Natural killer cell (primary cell): ENCODE measurements at regions not wholly inside any gene's neighbourhood (a gene's known extent, or its start where the extent isn't known, plus 50 kb on each side); places are given as distances from the start of the nearest gene placed in this dataset.

Source experiments
- ATAC-seq, 3 donors: fragments of 150-1000 bp in 2 of 3; fragments of 200-7000 bp in 1 of 3; cut with Tn5 transposase; 1 replicate in 1 of 3; 2 replicates in 2 of 3; pipeline ENCODE4 v1.10.0; 2021; ENCODE audit warnings: mild to moderate bottlenecking in 2 of 3, moderate library complexity in 2 of 3
- DNase-seq, 2 donors: peaks; one replicate each; pipeline versions ENCODE4 v3.0.0 to v3.0.0-alpha.2; 2013 to 2021; ENCODE audit warnings: mixed read lengths in 1 of 2
- H3K27ac ChIP-seq: one replicate; pipeline ENCODE4 v1.5.1; 2013; ENCODE audit warnings: mild to moderate bottlenecking, low read length
- H3K27me3 ChIP-seq: one replicate; pipeline ENCODE4 v1.6.1; 2013; ENCODE audit warnings: low read length; ENCODE audit not compliant: control insufficient read depth, insufficient read depth
- H3K36me3 ChIP-seq: one replicate; pipeline ENCODE4 v1.6.1; 2013; ENCODE audit warnings: low read length; ENCODE audit not compliant: control insufficient read depth, insufficient read depth
- H3K4me1 ChIP-seq: one replicate; pipeline ENCODE4 v1.6.1; 2013; ENCODE audit warnings: low read length; ENCODE audit not compliant: control insufficient read depth, insufficient read depth
- H3K4me3 ChIP-seq: one replicate; pipeline ENCODE4 v1.5.1; 2013; ENCODE audit warnings: low read length
- H3K9me3 ChIP-seq: one replicate; pipeline ENCODE4 v1.6.1; 2013; ENCODE audit warnings: low read length; ENCODE audit not compliant: control insufficient read depth, insufficient read depth
- H3K27ac Mint-ChIP-seq, 2 donors: one replicate each; pipeline ENCODE4 v1.8.0; 2022; ENCODE audit warnings: mild to moderate bottlenecking in 2 of 2, mixed read lengths in 2 of 2, moderate library complexity in 1 of 2
- H3K27me3 Mint-ChIP-seq, 2 donors: one replicate each; pipeline ENCODE4 v1.8.0; 2022; ENCODE audit warnings: low read depth in 2 of 2, mixed read lengths in 2 of 2
- H3K36me3 Mint-ChIP-seq: one replicate; pipeline ENCODE4 v1.8.0; 2022; ENCODE audit warnings: mixed read lengths
- H3K4me1 Mint-ChIP-seq, 2 donors: one replicate each; pipeline ENCODE4 v1.8.0; 2022; ENCODE audit warnings: mixed read lengths in 2 of 2
- H3K4me3 Mint-ChIP-seq: one replicate; pipeline ENCODE4 v1.8.0; 2022; ENCODE audit warnings: mild to moderate bottlenecking, moderate library complexity, mixed read lengths
- H3K9me3 Mint-ChIP-seq, 2 donors: one replicate each; pipeline ENCODE4 v1.8.0; 2022; ENCODE audit warnings: mixed read lengths in 2 of 2
- WGBS: methylation state at CpG from one replicate; pipeline ENCODE4 v1.1.7; 2013; ENCODE audit warnings: missing lambda C conversion rate; ENCODE audit not compliant: insufficient coverage; 5-methylcytosine and 5-hydroxymethylcytosine counted together
- intact Hi-C: fragments of 100-400 bp; cut with micrococcal nuclease; formaldehyde crosslinking; loops from one replicate; pipeline ENCODE4 v1.14.2; 2022
- TF ChIP-seq, protein P1 (sequence below): fragments of 200-600 bp; IDR thresholded peaks from one replicate; pipeline ENCODE4 v1.8.0; 2022; ENCODE audit warnings: antibody characterized with exemption

DNA sequence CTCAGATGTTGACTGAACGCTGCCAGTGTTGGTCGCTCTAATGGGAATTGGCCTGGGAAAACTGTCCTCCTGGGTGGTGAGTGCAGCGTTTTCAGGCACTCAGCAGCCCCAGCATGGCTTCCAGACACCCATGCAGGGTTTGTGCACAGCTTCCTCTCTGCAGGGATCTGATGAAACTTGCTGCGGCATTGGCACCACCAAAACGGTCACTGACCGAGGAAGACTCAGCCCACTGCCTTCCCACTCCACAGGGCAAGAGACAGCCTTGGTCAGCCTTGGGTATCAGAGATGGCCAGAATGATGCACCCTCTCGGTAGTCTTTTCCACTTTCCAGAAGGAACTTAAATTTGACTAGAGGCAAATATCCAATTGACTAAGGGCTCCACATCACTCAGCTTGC is 398.9 kb downstream of the IRS2 start:
- DNase-seq (no peak), ATAC-seq (no peak)
- Histone ChIP-seq H3K27ac (no peak overlapping the region), H3K36me3 (no peaks in the 10 kb centered on the region), H3K27me3 (no peaks in the 10 kb centered on the region), H3K4me1 (no peaks in the 10 kb centered on the region), H3K9me3 (no peaks in the 10 kb centered on the region), H3K4me3 (no peak overlapping the region)
- no peaks in the 10 kb centered on the region for H3K36me3 Mint-ChIP-seq
- no peak overlapping the region for H3K4me3 Mint-ChIP-seq
- WGBS, result 82% methylated on average over 7 of the region's 7 CpGs
- intact Hi-C loops, result no loop called here
- H3K9me3 Mint-ChIP-seq, result no peaks in the 10 kb centered on the region
- TF ChIP-seq, protein P1, sequence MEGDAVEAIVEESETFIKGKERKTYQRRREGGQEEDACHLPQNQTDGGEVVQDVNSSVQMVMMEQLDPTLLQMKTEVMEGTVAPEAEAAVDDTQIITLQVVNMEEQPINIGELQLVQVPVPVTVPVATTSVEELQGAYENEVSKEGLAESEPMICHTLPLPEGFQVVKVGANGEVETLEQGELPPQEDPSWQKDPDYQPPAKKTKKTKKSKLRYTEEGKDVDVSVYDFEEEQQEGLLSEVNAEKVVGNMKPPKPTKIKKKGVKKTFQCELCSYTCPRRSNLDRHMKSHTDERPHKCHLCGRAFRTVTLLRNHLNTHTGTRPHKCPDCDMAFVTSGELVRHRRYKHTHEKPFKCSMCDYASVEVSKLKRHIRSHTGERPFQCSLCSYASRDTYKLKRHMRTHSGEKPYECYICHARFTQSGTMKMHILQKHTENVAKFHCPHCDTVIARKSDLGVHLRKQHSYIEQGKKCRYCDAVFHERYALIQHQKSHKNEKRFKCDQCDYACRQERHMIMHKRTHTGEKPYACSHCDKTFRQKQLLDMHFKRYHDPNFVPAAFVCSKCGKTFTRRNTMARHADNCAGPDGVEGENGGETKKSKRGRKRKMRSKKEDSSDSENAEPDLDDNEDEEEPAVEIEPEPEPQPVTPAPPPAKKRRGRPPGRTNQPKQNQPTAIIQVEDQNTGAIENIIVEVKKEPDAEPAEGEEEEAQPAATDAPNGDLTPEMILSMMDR, result no peak
- no peak overlapping the region for H3K27ac Mint-ChIP-seq
- H3K4me1 Mint-ChIP-seq, result no peaks in the 10 kb centered on the region
- H3K27me3 Mint-ChIP-seq, result peaks cover 2 to 8% of the 10 kb centered on the region in 2 donors

DNA sequence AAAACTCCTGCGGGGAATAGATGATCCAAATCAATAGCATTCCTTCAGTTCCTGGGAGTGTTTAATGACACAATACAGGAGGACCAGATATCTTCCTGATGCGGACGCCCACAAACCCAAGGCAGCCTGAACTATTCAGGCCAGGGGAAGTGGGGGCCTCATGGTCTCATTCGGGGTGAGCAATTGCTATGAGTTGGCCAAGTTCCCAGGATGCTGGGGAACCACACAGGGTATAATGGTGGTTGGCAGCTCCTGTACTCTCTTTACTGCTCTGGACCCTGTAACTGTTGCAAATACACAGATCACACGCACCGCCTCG is 401.2 kb downstream of the IRS2 start:
- no peaks in the 10 kb centered on the region for H3K36me3 Mint-ChIP-seq
- no peaks in the 10 kb centered on the region for H3K27me3 ChIP-seq
- TF ChIP-seq, protein P1, result no peak
- H3K27ac Mint-ChIP-seq, result no peak overlapping the region
- H3K4me3 Mint-ChIP-seq, result no peak overlapping the region
- H3K9me3 Mint-ChIP-seq, result no peaks in the 10 kb centered on the region
- ATAC-seq (no peak), DNase-seq (no peak)
- no peaks in the 10 kb centered on the region for H3K36me3 ChIP-seq
- H3K4me1 ChIP-seq, result no peaks in the 10 kb centered on the region
- no peak overlapping the region for H3K4me3 ChIP-seq
- no peaks in the 10 kb centered on the region for H3K9me3 ChIP-seq
- WGBS, result 52% methylated on average over 7 of the region's 7 CpGs
- no peak overlapping the region for H3K27ac ChIP-seq
- H3K27me3 Mint-ChIP-seq, result peaks cover 3 to 5% of the 10 kb centered on the region in 2 donors
- intact Hi-C loops, result no loop called here
- H3K4me1 Mint-ChIP-seq, result no peaks in the 10 kb centered on the region

DNA sequence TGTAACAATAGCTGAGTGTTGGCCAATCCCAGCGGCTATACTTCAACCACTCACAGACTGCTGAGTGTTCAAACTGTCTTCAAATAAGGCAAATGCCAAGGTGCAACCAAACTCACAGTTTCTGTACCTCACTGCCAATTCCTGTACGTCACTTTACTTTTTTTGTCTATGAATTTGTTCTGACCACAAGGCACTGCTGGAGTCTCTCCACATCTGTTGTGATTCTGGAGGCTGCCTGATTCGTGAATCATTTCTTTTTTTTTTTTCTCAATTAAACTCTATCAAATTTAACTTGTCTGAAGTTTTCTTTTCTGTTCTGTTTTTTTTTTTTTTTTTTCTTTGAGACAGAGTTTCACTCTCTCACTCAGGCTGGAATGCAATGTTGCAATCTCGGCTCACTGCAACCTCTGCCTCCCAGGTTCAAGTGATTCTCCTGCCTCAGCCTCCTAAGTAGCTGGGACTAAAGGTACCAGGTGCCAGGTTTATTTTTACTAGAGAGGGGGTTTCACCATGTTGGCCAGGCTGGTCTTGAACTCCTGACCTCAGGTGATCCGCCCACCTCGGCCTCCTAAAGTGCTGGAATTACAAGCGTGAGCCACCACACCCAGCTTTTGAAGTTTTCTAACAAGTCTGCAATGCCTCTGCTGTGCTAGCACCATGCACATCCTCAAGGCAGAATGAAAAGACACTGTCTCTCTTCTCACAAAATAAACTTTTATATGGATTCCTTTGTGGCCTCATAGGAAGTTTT is 401.7 kb downstream of the IRS2 start:
- intact Hi-C loops, result no loop called here

More for the DNA sequence above, 401.7 kb downstream of the IRS2 start:
- DNase-seq (no peak), ATAC-seq (no peak)
- Mint-ChIP-seq H3K4me3 (no peak overlapping the region), H3K27me3 (peaks cover 3 to 5% of the 10 kb centered on the region in 2 donors), H3K4me1 (no peaks in the 10 kb centered on the region), H3K27ac (no peak overlapping the region), H3K9me3 (no peaks in the 10 kb centered on the region), H3K36me3 (no peaks in the 10 kb centered on the region)
- WGBS, result 77% methylated on average over 7 of the region's 7 CpGs
- H3K4me3 ChIP-seq, result no peak overlapping the region
- H3K27ac ChIP-seq, result no peak overlapping the region
- H3K9me3 ChIP-seq, result no peaks in the 10 kb centered on the region
- TF ChIP-seq, protein P1, result no peak
- no peaks in the 10 kb centered on the region for H3K27me3 ChIP-seq
- H3K4me1 ChIP-seq, result no peaks in the 10 kb centered on the region
- no peaks in the 10 kb centered on the region for H3K36me3 ChIP-seq
